ENCODE measurements at regions not wholly inside any gene's neighbourhood (a gene's known extent, or its start where the extent isn't known, plus 50 kb on each side); places are given as distances from the start of the nearest gene placed in this dataset.
A peak's percentile ranks its signal among the peaks of the same experiment; 100 is the strongest.
"Not testable (repeated sequence)": the region's sequence is repeated elsewhere in the genome, so short reads cannot be mapped to it uniquely, and the experiment has no call there.

- ATAC-seq (replicated peaks in 1 of 2) (no peak), DNase-seq (no peak)
- Mint-ChIP-seq H3K27ac (no peak overlapping the region), H3K9me3 (no peaks in the 10 kb centered on the region), H3K4me3 (no peak overlapping the region), H3K36me3 (ENCODE audit: insufficient read depth in 2 of 2) (no peaks in the 10 kb centered on the region), H3K4me1 (ENCODE audit: low read depth) (no peaks in the 10 kb centered on the region), H3K27me3 (ENCODE audit: low read depth) (peaks cover 17% of the 10 kb centered on the region)
These were observed 66.7 kb upstream of the CAPRIN1 start for GRCh38 chr11:33984682-33985389.

GRCh38 chr11:33982661-33983060 lies 68.9 kb upstream of the CAPRIN1 start:
- Mint-ChIP-seq H3K4me3 (no peak overlapping the region), H3K9me3 (no peaks in the 10 kb centered on the region), H3K36me3 (ENCODE audit: insufficient read depth in 2 of 2) (no peaks in the 10 kb centered on the region), H3K27ac (no peak overlapping the region), H3K27me3 (ENCODE audit: low read depth) (peaks cover 31% of the 10 kb centered on the region), H3K4me1 (ENCODE audit: low read depth) (no peaks in the 10 kb centered on the region)
- DNase-seq = no peak
- no peak for ATAC-seq (replicated peaks in 1 of 2)

DNA sequence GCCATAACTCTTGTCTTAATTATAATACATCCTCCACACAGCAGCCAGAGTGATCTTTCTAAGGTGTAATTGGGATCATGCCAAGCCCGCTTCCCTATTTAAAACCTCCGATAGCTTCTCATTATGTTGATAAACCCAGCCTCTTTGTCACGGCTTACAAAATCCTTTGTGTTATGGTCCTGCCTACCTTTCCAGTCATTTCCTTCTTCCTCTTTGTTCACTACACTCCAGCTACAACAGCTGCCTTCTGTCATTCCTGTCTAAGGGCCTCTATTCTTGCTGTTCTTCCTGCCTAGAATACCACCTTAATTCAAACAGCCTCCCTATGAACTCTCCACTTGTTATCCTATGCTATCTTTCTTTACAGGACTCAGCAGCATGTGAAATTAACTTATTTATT lies 70.6 kb upstream of the CAPRIN1 start:
- DNase-seq (no peak), ATAC-seq (replicated peaks in 1 of 2) (no peak)
- H3K27me3 Mint-ChIP-seq (ENCODE audit: low read depth) = peaks cover 31% of the 10 kb centered on the region
- no peaks in the 10 kb centered on the region for H3K4me1 Mint-ChIP-seq (ENCODE audit: low read depth)
- no peaks in the 10 kb centered on the region for H3K9me3 Mint-ChIP-seq
- no peaks in the 10 kb centered on the region for H3K36me3 Mint-ChIP-seq (ENCODE audit: insufficient read depth in 2 of 2)
- H3K4me3 Mint-ChIP-seq = no peak overlapping the region
- H3K27ac Mint-ChIP-seq = no peak overlapping the region

GRCh38 chr11:33978376-33978775 lies 73.2 kb upstream of the CAPRIN1 start:
- ATAC-seq (replicated peaks in 1 of 2) (no peak), DNase-seq (no peak)
- no peaks in the 10 kb centered on the region for H3K9me3 Mint-ChIP-seq
- no peaks in the 10 kb centered on the region for H3K36me3 Mint-ChIP-seq (ENCODE audit: insufficient read depth in 2 of 2)
- H3K27ac Mint-ChIP-seq = no peak overlapping the region
- peaks cover 38% of the 10 kb centered on the region for H3K27me3 Mint-ChIP-seq (ENCODE audit: low read depth)
- H3K4me1 Mint-ChIP-seq (ENCODE audit: low read depth) = no peaks in the 10 kb centered on the region
- H3K4me3 Mint-ChIP-seq = no peak overlapping the region

- H3K27ac Mint-ChIP-seq = no peak overlapping the region
- H3K4me3 Mint-ChIP-seq = no peak overlapping the region
- H3K36me3 Mint-ChIP-seq (ENCODE audit: insufficient read depth in 2 of 2) = no peaks in the 10 kb centered on the region
- H3K4me1 Mint-ChIP-seq (ENCODE audit: low read depth) = no peaks in the 10 kb centered on the region
- no peak for DNase-seq
- H3K27me3 Mint-ChIP-seq (ENCODE audit: low read depth) = peaks cover 38% of the 10 kb centered on the region
- no peak for ATAC-seq (replicated peaks in 1 of 2)
- H3K9me3 Mint-ChIP-seq = no peaks in the 10 kb centered on the region
These were observed 73.9 kb upstream of the CAPRIN1 start for GRCh38 chr11:33977676-33978075.

DNA sequence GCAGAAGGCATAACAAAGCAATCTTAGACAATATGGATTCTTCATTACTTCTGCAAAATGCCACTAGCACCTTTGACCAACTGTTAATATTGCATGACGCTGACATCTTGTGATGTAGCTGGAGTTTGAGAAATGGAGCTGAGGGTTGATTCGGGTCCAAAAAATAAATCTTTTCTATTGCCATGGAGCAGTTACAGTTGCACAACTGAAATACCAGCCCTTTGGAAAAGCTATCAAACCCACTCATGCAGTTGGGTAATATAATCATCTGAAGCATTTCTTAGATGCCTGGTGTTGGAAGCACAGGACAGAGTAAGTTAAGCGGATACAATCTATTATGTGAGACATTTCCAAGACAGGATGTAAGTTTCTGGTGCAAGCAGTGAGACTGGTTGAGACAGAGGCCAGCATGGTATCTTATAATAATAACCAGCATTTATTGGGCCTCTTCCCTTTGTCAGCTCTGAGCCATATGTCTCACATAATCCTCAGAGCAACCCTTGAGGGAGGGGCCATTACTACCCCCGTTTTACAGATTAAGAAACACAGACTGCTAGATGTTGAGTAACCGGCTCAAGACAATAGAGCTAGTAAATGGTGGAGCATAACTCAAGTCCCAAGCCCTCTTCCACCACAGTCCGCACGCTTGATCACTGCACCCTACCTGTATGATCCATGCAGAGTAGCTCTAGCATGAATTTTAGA lies 74.9 kb upstream of the CAPRIN1 start:
- Mint-ChIP-seq H3K9me3 (no peaks in the 10 kb centered on the region), H3K4me3 (no peak overlapping the region), H3K4me1 (ENCODE audit: low read depth) (no peaks in the 10 kb centered on the region), H3K27me3 (ENCODE audit: low read depth) (peaks cover 38% of the 10 kb centered on the region), H3K36me3 (ENCODE audit: insufficient read depth in 2 of 2) (no peaks in the 10 kb centered on the region), H3K27ac (no peak overlapping the region)
- no peak for ATAC-seq (replicated peaks in 1 of 2)
- DNase-seq = no peak

DNA sequence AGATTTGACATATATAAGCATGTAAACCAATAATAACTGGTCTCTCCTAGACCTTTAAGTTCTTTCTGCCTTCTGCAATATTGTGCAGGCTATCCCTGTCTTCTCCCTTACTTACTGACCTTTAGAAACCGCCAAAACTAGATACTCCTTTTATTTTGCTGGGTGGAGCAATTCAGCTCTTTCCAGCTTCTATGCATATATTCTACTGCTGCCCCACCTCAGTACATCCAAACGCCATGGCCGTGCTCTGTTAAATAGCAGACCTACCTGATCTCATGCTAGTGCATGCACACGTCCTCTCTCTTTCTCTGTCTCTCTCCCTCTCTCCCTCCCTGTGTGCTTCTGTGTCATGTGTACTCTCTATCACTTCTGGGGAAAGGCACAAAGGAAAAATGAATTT lies 76.7 kb upstream of the CAPRIN1 start:
- DNase-seq = no peak
- H3K27me3 Mint-ChIP-seq (ENCODE audit: low read depth) = peaks cover 35% of the 10 kb centered on the region
- no peaks in the 10 kb centered on the region for H3K36me3 Mint-ChIP-seq (ENCODE audit: insufficient read depth in 2 of 2)
- H3K27ac Mint-ChIP-seq = no peak overlapping the region
- no peak for ATAC-seq (replicated peaks in 1 of 2)
- no peaks in the 10 kb centered on the region for H3K9me3 Mint-ChIP-seq
- H3K4me3 Mint-ChIP-seq = no peak overlapping the region
- no peaks in the 10 kb centered on the region for H3K4me1 Mint-ChIP-seq (ENCODE audit: low read depth)

DNA sequence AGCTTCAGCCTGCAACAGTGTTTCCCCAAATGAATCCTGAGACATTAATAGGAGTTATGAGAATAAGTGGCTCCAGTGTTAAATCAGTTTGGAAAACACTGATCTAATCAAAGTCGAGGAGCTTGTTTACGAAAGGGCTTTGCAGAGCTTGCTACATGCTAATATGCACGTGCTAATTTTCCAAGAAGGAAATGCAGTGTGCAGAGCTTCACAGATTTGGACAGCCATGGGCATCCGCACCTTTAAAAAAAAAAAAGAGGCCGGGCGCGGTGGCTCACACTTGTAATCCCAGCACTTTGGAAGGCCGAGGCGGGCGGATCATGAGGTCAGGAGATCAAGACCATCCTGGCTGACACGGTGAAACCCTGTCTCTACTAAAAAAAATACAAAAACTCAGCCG lies 79.7 kb upstream of the LMO2 start:
- not testable (repeated sequence) for H3K4me3 Mint-ChIP-seq; DNase-seq; ATAC-seq (replicated peaks in 1 of 2); H3K4me1 Mint-ChIP-seq (ENCODE audit: low read depth); H3K27ac Mint-ChIP-seq; H3K36me3 Mint-ChIP-seq (ENCODE audit: insufficient read depth in 2 of 2); H3K9me3 Mint-ChIP-seq
- peaks cover 33% of the 10 kb centered on the region for H3K27me3 Mint-ChIP-seq (ENCODE audit: low read depth)

DNA sequence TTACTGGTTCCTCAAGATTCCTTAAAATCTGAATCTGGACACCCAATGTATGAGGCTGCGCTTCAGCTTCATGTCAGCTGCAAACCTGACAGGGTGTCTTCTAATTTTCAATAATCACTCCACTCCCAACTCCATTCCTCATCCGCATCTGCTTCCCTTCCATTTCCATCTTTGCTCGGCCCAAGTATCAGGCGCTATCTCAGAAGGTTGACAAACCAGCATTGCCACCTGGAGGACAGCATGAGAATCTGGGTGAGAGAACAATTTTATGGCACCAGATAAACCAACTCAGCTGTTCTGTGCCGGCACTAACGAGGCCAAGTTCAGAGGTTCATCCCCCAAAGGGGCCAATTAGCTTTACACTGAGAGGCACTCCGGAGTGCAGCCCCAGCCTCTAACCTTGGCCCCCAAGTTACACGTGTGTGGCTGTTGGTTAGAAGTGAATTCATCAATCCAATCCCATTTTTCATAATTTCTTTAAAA lies 79.1 kb upstream of the LMO2 start:
- no peak overlapping the region for H3K27ac Mint-ChIP-seq
- no peaks in the 10 kb centered on the region for H3K4me1 Mint-ChIP-seq (ENCODE audit: low read depth)
- no peaks in the 10 kb centered on the region for H3K36me3 Mint-ChIP-seq (ENCODE audit: insufficient read depth in 2 of 2)
- ATAC-seq (replicated peaks in 1 of 2) (peak in 1 of 2 donors; percentile 35), DNase-seq (peak; percentile 7 to 9)
- peaks cover 36% of the 10 kb centered on the region for H3K27me3 Mint-ChIP-seq (ENCODE audit: low read depth)
- H3K4me3 Mint-ChIP-seq = no peak overlapping the region
- no peaks in the 10 kb centered on the region for H3K9me3 Mint-ChIP-seq

DNA sequence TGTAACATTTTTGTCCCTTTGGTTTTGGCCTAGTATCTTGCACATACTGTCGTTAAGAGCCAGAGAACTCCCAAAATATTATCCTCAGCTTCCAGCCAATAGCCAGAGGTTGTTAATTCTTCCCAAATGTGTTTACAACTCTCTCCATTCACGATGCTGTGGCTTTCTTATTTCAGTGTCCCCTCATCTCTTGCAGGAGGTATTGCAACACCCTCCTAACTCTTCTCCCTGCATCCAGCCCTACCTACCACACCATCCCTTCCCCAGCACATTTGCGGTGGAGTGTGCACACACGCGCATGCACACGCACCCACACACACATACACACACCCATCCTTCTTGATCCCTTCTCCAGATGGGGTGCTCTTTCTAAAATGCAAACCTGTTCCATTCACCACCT lies 75.6 kb upstream of the LMO2 start:
- H3K9me3 Mint-ChIP-seq = no peaks in the 10 kb centered on the region
- H3K4me3 Mint-ChIP-seq = no peak overlapping the region
- peaks cover 41% of the 10 kb centered on the region for H3K27me3 Mint-ChIP-seq (ENCODE audit: low read depth)
- ATAC-seq (replicated peaks in 1 of 2) (no peak), DNase-seq (no peak)
- no peaks in the 10 kb centered on the region for H3K36me3 Mint-ChIP-seq (ENCODE audit: insufficient read depth in 2 of 2)
- no peak overlapping the region for H3K27ac Mint-ChIP-seq
- H3K4me1 Mint-ChIP-seq (ENCODE audit: low read depth) = no peaks in the 10 kb centered on the region

DNA sequence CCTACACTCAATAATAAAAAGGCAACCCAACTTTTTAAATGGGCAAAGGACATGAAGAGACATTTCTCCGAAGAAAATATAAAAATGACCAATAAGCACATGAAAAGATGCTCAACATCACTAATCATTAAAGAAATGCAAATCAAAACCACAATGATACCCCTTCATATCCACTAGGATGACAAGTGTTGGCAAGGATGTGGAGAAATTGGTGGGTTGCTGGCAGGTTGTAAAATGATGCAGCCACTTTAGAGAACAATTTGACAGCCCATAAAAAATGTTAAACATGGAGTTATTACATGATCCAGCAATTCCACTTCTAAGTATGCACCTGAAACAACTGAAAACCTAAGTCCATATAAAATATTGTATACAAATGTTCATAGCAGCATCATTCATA lies 73.2 kb upstream of the LMO2 start:
- Mint-ChIP-seq H3K27me3 (ENCODE audit: low read depth) (peaks cover 30% of the 10 kb centered on the region), H3K4me1 (ENCODE audit: low read depth) (no peaks in the 10 kb centered on the region), H3K9me3 (no peaks in the 10 kb centered on the region), H3K36me3 (ENCODE audit: insufficient read depth in 2 of 2) (no peaks in the 10 kb centered on the region), H3K4me3 (no peak overlapping the region), H3K27ac (no peak overlapping the region)
- DNase-seq (no peak), ATAC-seq (replicated peaks in 1 of 2) (no peak)

DNA sequence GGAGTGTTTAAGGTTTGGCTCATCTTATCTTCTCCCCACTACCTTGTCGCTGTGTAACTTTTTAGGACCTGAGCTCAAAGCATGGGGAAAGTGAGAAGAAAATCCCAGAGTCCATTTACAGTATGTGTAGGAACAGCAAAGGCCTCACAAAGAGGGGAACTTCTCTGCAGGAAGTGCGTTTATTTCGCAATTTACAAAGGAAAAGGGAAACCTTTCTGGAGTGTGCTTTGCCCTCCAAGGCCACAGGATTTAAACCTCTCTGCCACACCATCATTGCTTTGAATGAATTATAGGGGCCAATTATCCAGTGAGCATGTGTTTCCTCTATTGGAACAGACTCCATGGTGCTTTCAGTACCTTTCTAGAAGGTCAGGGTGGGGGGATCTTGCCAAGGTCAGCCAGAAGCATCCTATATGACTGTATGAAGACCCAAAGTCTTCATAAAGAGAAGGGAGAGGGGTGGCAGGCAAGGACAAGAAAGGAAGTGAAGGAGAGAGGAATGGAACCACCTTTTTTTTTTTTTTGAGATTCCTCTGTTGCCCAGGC lies 68.1 kb upstream of the LMO2 start:
- Mint-ChIP-seq H3K27me3 (ENCODE audit: low read depth) (peaks cover 18% of the 10 kb centered on the region), H3K9me3 (no peaks in the 10 kb centered on the region), H3K4me3 (no peak overlapping the region), H3K36me3 (ENCODE audit: insufficient read depth in 2 of 2) (no peaks in the 10 kb centered on the region), H3K4me1 (ENCODE audit: low read depth) (no peaks in the 10 kb centered on the region), H3K27ac (no peak overlapping the region)
- ATAC-seq (replicated peaks in 1 of 2) (no peak), DNase-seq (no peak)

DNA sequence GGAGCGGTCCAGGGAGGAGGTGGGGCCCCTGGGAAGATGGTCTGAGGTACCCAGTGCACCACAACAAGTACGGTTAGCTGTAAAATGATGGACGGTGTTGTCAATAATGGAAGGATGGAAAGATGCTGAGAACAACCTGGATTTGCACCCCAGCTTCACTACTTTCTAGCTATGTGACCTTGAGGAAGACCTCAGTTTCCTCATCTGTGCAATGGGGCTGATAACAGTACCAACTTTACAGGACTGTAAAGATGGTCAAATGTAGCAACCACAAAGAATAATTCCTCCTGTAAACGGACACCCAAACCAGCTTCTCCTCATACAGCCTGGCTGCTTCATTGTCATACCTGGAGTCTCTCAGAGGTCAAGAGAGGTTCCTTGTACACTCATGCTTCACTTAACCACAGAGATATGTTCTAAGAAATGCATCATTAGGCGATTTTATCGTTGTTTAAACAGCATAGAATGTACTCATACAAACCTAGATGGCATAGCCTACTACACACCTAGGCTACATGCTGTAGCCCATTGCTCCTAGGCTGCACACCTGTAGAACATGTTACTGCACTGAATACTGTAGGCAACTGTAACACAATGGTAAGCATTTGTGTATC lies 65.5 kb upstream of the LMO2 start:
- Mint-ChIP-seq H3K4me3 (no peak overlapping the region), H3K9me3 (no peaks in the 10 kb centered on the region), H3K27ac (no peak overlapping the region), H3K4me1 (ENCODE audit: low read depth) (no peaks in the 10 kb centered on the region), H3K27me3 (ENCODE audit: low read depth) (peaks cover 18% of the 10 kb centered on the region), H3K36me3 (ENCODE audit: insufficient read depth in 2 of 2) (no peaks in the 10 kb centered on the region)
- ATAC-seq (replicated peaks in 1 of 2) (no peak), DNase-seq (no peak)

All from activated T-cell treated with anti-CD3 and anti-CD28 coated beads, Interleukin-2, amount 50 U/mL, for 72 hours (primary cell).